Spleen (tissue), 7 donors: ENCODE measurements at regions not wholly inside any gene's neighbourhood (a gene's known extent, or its start where the extent isn't known, plus 50 kb on each side); places are given as distances from the start of the nearest gene placed in this dataset.

Experiments
- CTCF ChIP-seq, 11 experiments: fragments of 200-600 bp in 7 of 11; fragments of 450-650 bp in 4 of 11; sonication (generic) in 4 of 11; IDR thresholded peaks in 8 of 11; conservative IDR thresholded peaks in 3 of 11; 1 replicate in 7 of 11; 2 replicates in 4 of 11; pipeline versions ENCODE4 v1.4.0 to v1.8.0; 2016 to 2021; ENCODE audit warnings: antibody characterized with exemption in 11 of 11, inconsistent platforms in 4 of 11, mild to moderate bottlenecking in 1 of 11
- POLR2A ChIP-seq, 3 donors: fragments of 450-650 bp; IDR thresholded peaks; one replicate each; pipeline ENCODE4 v1.5.1; 2017; ENCODE audit warnings: antibody characterized with exemption in 3 of 3, mild to moderate bottlenecking in 1 of 3
- POLR2AphosphoS5 ChIP-seq, 3 donors: sonication (generic); formaldehyde crosslinking; IDR thresholded peaks; one replicate each; pipeline ENCODE4 v1.5.1; 2017; ENCODE audit warnings: antibody characterized with exemption in 3 of 3
- donor health status: DM: no; HTN: no; CAD: no; lungs with moderate emphysema.
- donor health status: DM: no; HTN: no; CAD: no.
- donor health status: DM: no; HTN: no; CAD: no.

GRCh38 chr7:17560966-17561365 is 262.5 kb downstream of the AHR start:
- TF ChIP-seq POLR2A (IDR thresholded peaks at IDR 0.05) (no peak), CTCF (IDR thresholded peaks at IDR 0.05 in 8 of 11, conservative IDR thresholded peaks at IDR 0.05 in 3 of 11) (no peak), POLR2AphosphoS5 (IDR thresholded peaks at IDR 0.05) (no peak)
